H1 (cell line): ENCODE measurements at regions not wholly inside any gene's neighbourhood (a gene's known extent, or its start where the extent isn't known, plus 50 kb on each side); places are given as distances from the start of the nearest gene placed in this dataset.

Experiments used
- CHD1 ChIP-seq: IDR thresholded peaks from 2 replicates; pipeline ENCODE4 v1.6.1; 2012; ENCODE audit warnings: low read depth, low read length, improper control_type of control experiment
- CHD7 ChIP-seq: fragments of 300-600 bp; sonication (generic); IDR thresholded peaks from 2 replicates; pipeline ENCODE4 v1.7.1; 2012; ENCODE audit warnings: low read length, moderate library complexity, mild to moderate bottlenecking, inconsistent platforms; ENCODE audit not compliant: insufficient replicate concordance

- TF ChIP-seq CHD7 (no peak), CHD1 (no peak)
These were observed 161.0 kb upstream of the DKK2 start (continued) for GRCh38 chr4:107197121-107197520.
